PFSK-1 (cell line): ENCODE measurements at regions not wholly inside any gene's neighbourhood (a gene's known extent, or its start where the extent isn't known, plus 50 kb on each side); places are given as distances from the start of the nearest gene placed in this dataset.

Experiments used
- FOXP2 ChIP-seq: optimal IDR thresholded peaks from 2 replicates; pipeline ENCODE3; 2011; ENCODE audit warnings: borderline replicate concordance, control low read depth, inconsistent platforms; ENCODE audit not compliant: insufficient read depth; ENCODE audit errors: extremely low read length, extremely low read depth
- POLR2AphosphoS5 ChIP-seq: IDR thresholded peaks from 2 replicates; pipeline ENCODE4 v1.6.1; 2012; ENCODE audit warnings: low read depth, mild to moderate bottlenecking, control low read depth, low read length, moderate library complexity
- REST ChIP-seq, 2 experiments: IDR thresholded peaks; 2 replicates each; pipeline versions ENCODE4 v1.6.1 to v1.8.0; 2011 to 2012; ENCODE audit warnings: low read depth in 2 of 2, low read length in 2 of 2, control low read depth in 1 of 2, inconsistent platforms in 1 of 2, mild to moderate bottlenecking in 1 of 2, moderate library complexity in 1 of 2; ENCODE audit not compliant: insufficient read depth in 1 of 2
- SIN3A ChIP-seq: IDR thresholded peaks from 2 replicates; pipeline ENCODE4 v1.6.1; 2012; ENCODE audit warnings: mild to moderate bottlenecking, low read length, moderate library complexity, borderline replicate concordance; ENCODE audit not compliant: insufficient read depth
- TAF1 ChIP-seq: IDR thresholded peaks from 2 replicates; pipeline ENCODE4 v1.6.1; 2012; ENCODE audit warnings: low read length, control low read depth, borderline replicate concordance; ENCODE audit not compliant: insufficient read depth

DNA sequence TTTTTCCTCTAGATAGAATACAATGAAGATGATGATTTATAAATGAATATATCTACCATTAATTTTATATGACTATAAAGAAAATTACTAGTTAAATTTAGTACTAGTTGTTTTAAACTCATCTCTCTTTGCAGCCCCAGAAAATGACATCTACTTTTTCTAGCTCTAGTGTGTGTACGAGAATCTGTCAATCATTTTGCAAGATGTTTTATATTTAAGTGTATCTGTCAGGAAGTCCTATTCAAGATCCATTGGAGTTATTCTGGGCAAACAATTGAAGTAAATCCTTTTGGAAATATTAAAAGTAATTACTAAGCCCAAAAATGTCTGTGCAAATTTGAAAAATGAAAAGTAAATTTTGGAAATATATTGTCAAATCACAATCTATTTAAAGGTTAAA is 144.3 kb upstream of the PCDH9 start:
- TF ChIP-seq SIN3A: no peak
- no peak for TF ChIP-seq FOXP2
- TF ChIP-seq REST (IDR thresholded peaks at IDR 0.05; ENCODE audit: insufficient read depth in 1 of 2, low read depth in 2 of 2, low read length in 2 of 2): no peak
- no peak for TF ChIP-seq POLR2AphosphoS5
- no peak for TF ChIP-seq TAF1

- TF ChIP-seq FOXP2 (no peak), POLR2AphosphoS5 (no peak), SIN3A (no peak), REST (IDR thresholded peaks at IDR 0.05; ENCODE audit: insufficient read depth in 1 of 2, low read depth in 2 of 2, low read length in 2 of 2) (no peak), TAF1 (no peak)
These were observed 142.8 kb upstream of the PCDH9 start for GRCh38 chr13:67372868-67373464.

DNA sequence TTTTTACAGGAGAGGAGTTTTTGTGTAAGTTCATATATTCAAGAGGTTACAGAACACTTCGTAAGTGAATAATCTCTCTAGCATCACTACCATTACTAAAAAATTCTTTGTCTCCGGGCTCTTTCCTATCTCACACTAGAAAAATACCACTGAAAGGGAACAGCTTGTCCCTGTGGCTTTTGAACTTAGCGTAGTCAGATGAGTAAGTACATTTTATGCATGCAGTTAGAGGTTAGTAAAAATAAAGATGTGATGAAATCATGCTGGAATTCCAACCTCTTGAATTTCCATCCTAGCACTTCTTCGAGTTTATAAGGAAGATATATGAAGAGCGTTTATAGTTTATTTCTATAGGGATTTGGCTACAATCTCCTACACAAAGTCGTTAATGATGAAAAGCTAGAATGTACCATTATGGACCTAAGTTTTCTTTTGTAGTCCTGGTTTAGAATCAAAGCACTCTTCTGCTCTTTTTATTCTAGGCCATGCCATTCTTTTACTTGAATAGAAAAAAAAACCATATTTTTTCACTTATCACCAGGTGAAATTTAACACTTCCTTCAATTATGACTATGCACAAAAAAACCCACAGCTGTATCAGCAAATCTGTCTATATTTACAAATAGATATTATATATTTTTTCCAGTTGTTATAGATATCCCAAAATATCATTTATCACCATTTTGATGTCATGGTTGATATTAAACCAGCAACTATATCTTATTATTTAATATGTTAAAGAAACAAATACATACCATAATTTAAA is 139.9 kb upstream of the PCDH9 start:
- TF ChIP-seq REST (IDR thresholded peaks at IDR 0.05; ENCODE audit: insufficient read depth in 1 of 2, low read depth in 2 of 2, low read length in 2 of 2): no peak
- no peak for TF ChIP-seq SIN3A

GRCh38 chr13:67367399-67367798 is 137.3 kb upstream of the PCDH9 start:
- TF ChIP-seq SIN3A: no peak
- no peak for TF ChIP-seq REST (IDR thresholded peaks at IDR 0.05; ENCODE audit: insufficient read depth in 1 of 2, low read depth in 2 of 2, low read length in 2 of 2)

GRCh38 chr13:67366533-67366932 is 136.4 kb upstream of the PCDH9 start:
- TF ChIP-seq POLR2AphosphoS5 (no peak), SIN3A (no peak), REST (IDR thresholded peaks at IDR 0.05; ENCODE audit: insufficient read depth in 1 of 2, low read depth in 2 of 2, low read length in 2 of 2) (no peak), TAF1 (no peak), FOXP2 (no peak)
